Peyer's patch (tissue), 4 donors: ENCODE measurements at regions not wholly inside any gene's neighbourhood (a gene's known extent, or its start where the extent isn't known, plus 50 kb on each side); places are given as distances from the start of the nearest gene placed in this dataset.

Source experiments
- POLR2A ChIP-seq, 2 donors: fragments of 450-650 bp; IDR thresholded peaks; one replicate each; pipeline ENCODE4 v1.5.1; 2017; ENCODE audit warnings: antibody characterized with exemption in 2 of 2, mild to moderate bottlenecking in 2 of 2, moderate library complexity in 2 of 2
- TF ChIP-seq, protein P1 (sequence below), 6 experiments: fragments of 450-650 bp in 4 of 6; fragments of 200-600 bp in 2 of 6; sonication (generic) in 1 of 6; IDR thresholded peaks; one replicate each; pipeline ENCODE4 v1.5.1; 2017 to 2019; ENCODE audit warnings: antibody characterized with exemption in 6 of 6, mild to moderate bottlenecking in 3 of 6, moderate library complexity in 1 of 6

DNA sequence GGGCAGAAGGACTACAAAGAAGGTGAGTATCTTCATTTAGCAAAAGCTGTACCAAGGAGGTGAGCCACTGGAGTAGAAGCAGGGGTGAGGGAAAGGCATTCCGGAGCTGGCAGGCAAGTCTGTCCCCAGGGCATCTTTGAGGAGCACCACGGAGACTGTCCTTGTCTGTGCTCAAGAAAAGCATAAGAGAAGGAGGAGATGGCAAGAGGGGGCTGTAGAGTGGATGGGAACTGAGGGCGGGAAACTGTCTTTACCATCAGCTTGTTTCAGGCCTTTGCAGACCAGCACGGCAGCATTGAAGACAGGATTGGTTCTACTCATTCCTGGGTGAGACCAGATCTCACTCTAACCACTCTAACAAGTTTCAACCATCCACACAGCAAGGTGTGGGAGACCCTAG is 355.8 kb downstream of the AJAP1 start:
- TF ChIP-seq POLR2A (IDR thresholded peaks at IDR 0.05): no peak
- TF ChIP-seq, protein P1, sequence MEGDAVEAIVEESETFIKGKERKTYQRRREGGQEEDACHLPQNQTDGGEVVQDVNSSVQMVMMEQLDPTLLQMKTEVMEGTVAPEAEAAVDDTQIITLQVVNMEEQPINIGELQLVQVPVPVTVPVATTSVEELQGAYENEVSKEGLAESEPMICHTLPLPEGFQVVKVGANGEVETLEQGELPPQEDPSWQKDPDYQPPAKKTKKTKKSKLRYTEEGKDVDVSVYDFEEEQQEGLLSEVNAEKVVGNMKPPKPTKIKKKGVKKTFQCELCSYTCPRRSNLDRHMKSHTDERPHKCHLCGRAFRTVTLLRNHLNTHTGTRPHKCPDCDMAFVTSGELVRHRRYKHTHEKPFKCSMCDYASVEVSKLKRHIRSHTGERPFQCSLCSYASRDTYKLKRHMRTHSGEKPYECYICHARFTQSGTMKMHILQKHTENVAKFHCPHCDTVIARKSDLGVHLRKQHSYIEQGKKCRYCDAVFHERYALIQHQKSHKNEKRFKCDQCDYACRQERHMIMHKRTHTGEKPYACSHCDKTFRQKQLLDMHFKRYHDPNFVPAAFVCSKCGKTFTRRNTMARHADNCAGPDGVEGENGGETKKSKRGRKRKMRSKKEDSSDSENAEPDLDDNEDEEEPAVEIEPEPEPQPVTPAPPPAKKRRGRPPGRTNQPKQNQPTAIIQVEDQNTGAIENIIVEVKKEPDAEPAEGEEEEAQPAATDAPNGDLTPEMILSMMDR (IDR thresholded peaks at IDR 0.05): no peak
